ENCODE measurements at regions not wholly inside any gene's neighbourhood (a gene's known extent, or its start where the extent isn't known, plus 50 kb on each side); places are given as distances from the start of the nearest gene placed in this dataset.
A peak's percentile ranks its signal among the peaks of the same experiment; 100 is the strongest.

- H3K27ac ChIP-seq (replicated peaks), result peak overlapping the region; percentile 28
- TF ChIP-seq CTCF (IDR thresholded peaks at IDR 0.05; ENCODE audit: borderline replicate concordance), result no peak
- H3K27me3 ChIP-seq (ENCODE audit: low read depth), result no peaks in the 10 kb centered on the region
- intact Hi-C loops (cut with micrococcal nuclease), result no loop called here
- no peak overlapping the region for H3K4me3 ChIP-seq
- no peak for DNase-seq
- H3K4me1 ChIP-seq, result peaks cover 68% of the 10 kb centered on the region
- H3K9me3 ChIP-seq (replicated peaks), result peaks cover 20% of the 10 kb centered on the region
- no peaks in the 10 kb centered on the region for H3K36me3 ChIP-seq
Measured at GRCh38 chr14:31990183-31990857, 86.8 kb upstream of the ARHGAP5 start.

GRCh38 chr14:31990926-31991572 is 86.1 kb upstream of the ARHGAP5 start:
- intact Hi-C loops (cut with micrococcal nuclease), result no loop called here
- Histone ChIP-seq H3K4me1 (peaks cover 69% of the 10 kb centered on the region), H3K36me3 (no peaks in the 10 kb centered on the region), H3K4me3 (no peak overlapping the region), H3K27ac (replicated peaks) (peak overlapping the region; percentile 28), H3K27me3 (ENCODE audit: low read depth) (no peaks in the 10 kb centered on the region), H3K9me3 (replicated peaks) (peaks cover 13% of the 10 kb centered on the region)
- no peak for TF ChIP-seq CTCF (IDR thresholded peaks at IDR 0.05; ENCODE audit: borderline replicate concordance)
- no peak for DNase-seq

GRCh38 chr14:31992011-31992447 is 85.1 kb upstream of the ARHGAP5 start:
- H3K4me1 ChIP-seq, result peaks cover 79% of the 10 kb centered on the region
- TF ChIP-seq CTCF (IDR thresholded peaks at IDR 0.05; ENCODE audit: borderline replicate concordance), result no peak
- peaks cover 3% of the 10 kb centered on the region for H3K9me3 ChIP-seq (replicated peaks)
- H3K27me3 ChIP-seq (ENCODE audit: low read depth), result no peaks in the 10 kb centered on the region
- no peaks in the 10 kb centered on the region for H3K36me3 ChIP-seq
- DNase-seq, result no peak
- intact Hi-C loops (cut with micrococcal nuclease), result no loop called here
- no peak overlapping the region for H3K4me3 ChIP-seq
- H3K27ac ChIP-seq (replicated peaks), result no peak overlapping the region

- H3K27ac ChIP-seq (replicated peaks), result peak overlapping the region; percentile 67
- no peaks in the 10 kb centered on the region for H3K36me3 ChIP-seq
- peaks cover 78% of the 10 kb centered on the region for H3K4me1 ChIP-seq
- no peak for DNase-seq
- intact Hi-C loops (cut with micrococcal nuclease), result no loop called here
- TF ChIP-seq CTCF (IDR thresholded peaks at IDR 0.05; ENCODE audit: borderline replicate concordance), result no peak
- no peaks in the 10 kb centered on the region for H3K27me3 ChIP-seq (ENCODE audit: low read depth)
- no peak overlapping the region for H3K4me3 ChIP-seq
- H3K9me3 ChIP-seq (replicated peaks), result no peaks in the 10 kb centered on the region
Measured at GRCh38 chr14:31993521-31993951, 83.6 kb upstream of the ARHGAP5 start.

GRCh38 chr14:31994391-31995033 is 82.6 kb upstream of the ARHGAP5 start:
- Histone ChIP-seq H3K27me3 (ENCODE audit: low read depth) (no peaks in the 10 kb centered on the region), H3K4me1 (peaks cover 68% of the 10 kb centered on the region), H3K9me3 (replicated peaks) (no peaks in the 10 kb centered on the region), H3K36me3 (no peaks in the 10 kb centered on the region), H3K27ac (replicated peaks) (peak overlapping the region; percentile 67), H3K4me3 (no peak overlapping the region)
- TF ChIP-seq CTCF (IDR thresholded peaks at IDR 0.05; ENCODE audit: borderline replicate concordance), result no peak
- DNase-seq, result no peak
- intact Hi-C loops (cut with micrococcal nuclease), result no loop called here

All from left ventricle myocardium inferior (tissue), 1 donor.